OCI-LY7 (cell line): ENCODE measurements at regions not wholly inside any gene's neighbourhood (a gene's known extent, or its start where the extent isn't known, plus 50 kb on each side); places are given as distances from the start of the nearest gene placed in this dataset.

ENCODE experiments used
- BruUV-seq: library from RNA; stranded (reverse); fragments of 400-500 nt; replicated peaks from 2 replicates; lab custom pipeline; 2021; lab: Mats Ljungman, UMichigan
- CTCF ChIA-PET: fragments of 300-600 bp; sonication (Branson Sonifier 250); formaldehyde crosslinking; loops from one replicate; lab custom pipeline; 2022; ENCODE audit warnings: antibody characterized with exemption; ENCODE audit not compliant: unreplicated experiment; lab: Charles Lee
- POLR2A ChIA-PET: fragments of 300-600 bp; sonication (Branson Sonifier 250); formaldehyde crosslinking; loops from one replicate; lab custom pipeline; 2022; ENCODE audit warnings: antibody characterized with exemption; lab: Charles Lee
- DNase-seq: peaks from one replicate; pipeline ENCODE4 v3.0.0-alpha.2; 2015; ENCODE audit warnings: low spot score
- H2AFZ ChIP-seq: fragments of 200-600 bp; sonication (generic), shearing (Covaris generic); 2 replicates; pipeline ENCODE4 v1.6.1; 2014; ENCODE audit warnings: mild to moderate bottlenecking, antibody characterized with exemption, low read length, moderate library complexity
- H3K27ac ChIP-seq: fragments of 200-600 bp; sonication (generic); 2 replicates; pipeline ENCODE4 v1.5.1; 2014; ENCODE audit warnings: mixed run types, low read depth, mild to moderate bottlenecking, moderate library complexity, low read length, inconsistent platforms; ENCODE audit not compliant: poor library complexity, severe bottlenecking
- H3K36me3 ChIP-seq: fragments of 200-600 bp; sonication (generic); 2 replicates; pipeline ENCODE4 v1.6.1; 2014; ENCODE audit warnings: mild to moderate bottlenecking, antibody characterized with exemption, low read length, moderate library complexity, mixed read lengths; ENCODE audit not compliant: insufficient read depth
- H3K4me1 ChIP-seq: fragments of 200-600 bp; sonication (generic); 2 replicates; pipeline ENCODE4 v1.5.1; 2014; ENCODE audit warnings: mild to moderate bottlenecking, low read length; ENCODE audit not compliant: insufficient read depth, poor library complexity, severe bottlenecking
- H3K4me2 ChIP-seq: fragments of 200-600 bp; sonication (generic); 2 replicates; pipeline ENCODE4 v1.6.1; 2014; ENCODE audit warnings: mild to moderate bottlenecking, low read length
- H3K4me3 ChIP-seq: fragments of 200-600 bp; sonication (generic); 2 replicates; pipeline ENCODE4 v1.5.1; 2014; ENCODE audit warnings: mild to moderate bottlenecking, low read depth, low read length; ENCODE audit not compliant: poor library complexity, severe bottlenecking
- H3K79me2 ChIP-seq: fragments of 200-600 bp; sonication (generic); 2 replicates; pipeline ENCODE4 v1.6.1; 2016; ENCODE audit warnings: low read depth, mild to moderate bottlenecking, low read length, moderate library complexity, mixed read lengths; ENCODE audit not compliant: insufficient read depth
- H3K9me2 ChIP-seq: fragments of 200-600 bp; sonication (generic); 2 replicates; pipeline ENCODE4 v1.6.1; 2016; ENCODE audit warnings: mild to moderate bottlenecking, low read length, mixed read lengths; ENCODE audit not compliant: insufficient read depth
- H3K9me3 ChIP-seq: fragments of 200-600 bp; sonication (generic); 2 replicates; pipeline ENCODE4 v1.6.1; 2014; ENCODE audit warnings: mild to moderate bottlenecking, mixed run types, low read length, mixed read lengths
- H4K20me1 ChIP-seq: fragments of 200-600 bp; sonication (generic); 2 replicates; pipeline ENCODE4 v1.6.1; 2014; ENCODE audit warnings: mild to moderate bottlenecking, antibody characterized with exemption, low read length, moderate library complexity, mixed read lengths; ENCODE audit not compliant: insufficient read depth
- EZH2phosphoT487 ChIP-seq: fragments of 200-600 bp; sonication (generic); IDR thresholded peaks from 2 replicates; pipeline ENCODE4 v1.6.1; 2018; ENCODE audit warnings: low read depth, borderline replicate concordance, mild to moderate bottlenecking, mixed run types, antibody characterized with exemption, low read length, moderate library complexity, mixed read lengths
- intact Hi-C: fragments of 100-400 bp; cut with micrococcal nuclease; formaldehyde crosslinking; loops from one replicate; pipeline ENCODE4 v1.10.0; 2022; ENCODE audit not compliant: unreplicated experiment
- TF ChIP-seq, protein P1 (sequence below): fragments of 200-600 bp; sonication (generic); conservative IDR thresholded peaks from 2 replicates; pipeline ENCODE4 v1.5.1; 2014; ENCODE audit warnings: mild to moderate bottlenecking, antibody characterized with exemption, low read length, moderate library complexity, mixed read lengths

DNA sequence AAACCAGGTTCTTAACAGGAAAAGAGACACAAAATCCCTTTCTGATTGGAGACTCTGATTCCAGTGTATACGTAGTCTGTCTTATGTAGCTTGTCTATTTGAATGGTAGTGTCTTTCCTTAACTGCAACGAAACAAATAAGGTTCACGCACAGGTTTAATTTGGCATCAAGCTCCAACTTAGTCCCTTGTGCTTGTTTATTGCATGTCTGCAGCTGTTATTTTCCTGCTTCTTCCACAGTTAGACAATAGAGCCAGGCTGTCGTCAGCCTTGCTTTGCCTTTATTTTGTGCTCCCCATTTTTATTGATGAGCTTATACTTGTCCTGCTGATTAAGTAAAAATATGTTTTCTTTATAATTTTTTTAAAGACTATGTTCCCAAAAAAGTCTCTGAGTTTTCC is 152.7 kb upstream of the CDIN1 start:
- H3K36me3 ChIP-seq = no peaks in the 10 kb centered on the region
- no peaks in the 10 kb centered on the region for H3K9me3 ChIP-seq
- H3K9me2 ChIP-seq = no peaks in the 10 kb centered on the region
- no peak for DNase-seq
- intact Hi-C loops = no loop called here
- no peak overlapping the region for H3K4me3 ChIP-seq
- TF ChIP-seq, protein P1, sequence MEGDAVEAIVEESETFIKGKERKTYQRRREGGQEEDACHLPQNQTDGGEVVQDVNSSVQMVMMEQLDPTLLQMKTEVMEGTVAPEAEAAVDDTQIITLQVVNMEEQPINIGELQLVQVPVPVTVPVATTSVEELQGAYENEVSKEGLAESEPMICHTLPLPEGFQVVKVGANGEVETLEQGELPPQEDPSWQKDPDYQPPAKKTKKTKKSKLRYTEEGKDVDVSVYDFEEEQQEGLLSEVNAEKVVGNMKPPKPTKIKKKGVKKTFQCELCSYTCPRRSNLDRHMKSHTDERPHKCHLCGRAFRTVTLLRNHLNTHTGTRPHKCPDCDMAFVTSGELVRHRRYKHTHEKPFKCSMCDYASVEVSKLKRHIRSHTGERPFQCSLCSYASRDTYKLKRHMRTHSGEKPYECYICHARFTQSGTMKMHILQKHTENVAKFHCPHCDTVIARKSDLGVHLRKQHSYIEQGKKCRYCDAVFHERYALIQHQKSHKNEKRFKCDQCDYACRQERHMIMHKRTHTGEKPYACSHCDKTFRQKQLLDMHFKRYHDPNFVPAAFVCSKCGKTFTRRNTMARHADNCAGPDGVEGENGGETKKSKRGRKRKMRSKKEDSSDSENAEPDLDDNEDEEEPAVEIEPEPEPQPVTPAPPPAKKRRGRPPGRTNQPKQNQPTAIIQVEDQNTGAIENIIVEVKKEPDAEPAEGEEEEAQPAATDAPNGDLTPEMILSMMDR = no peak
- no peak for TF ChIP-seq EZH2phosphoT487
- POLR2A ChIA-PET = no interaction called here
- H3K4me2 ChIP-seq = no peak overlapping the region
- no peaks in the 10 kb centered on the region for H3K79me2 ChIP-seq
- no peak overlapping the region for H3K27ac ChIP-seq
- H2AFZ ChIP-seq = no peak overlapping the region
- BruUV-seq = no TSS peak
- CTCF ChIA-PET = no interaction called here
- H3K4me1 ChIP-seq = no peaks in the 10 kb centered on the region
- H4K20me1 ChIP-seq = no peaks in the 10 kb centered on the region

DNA sequence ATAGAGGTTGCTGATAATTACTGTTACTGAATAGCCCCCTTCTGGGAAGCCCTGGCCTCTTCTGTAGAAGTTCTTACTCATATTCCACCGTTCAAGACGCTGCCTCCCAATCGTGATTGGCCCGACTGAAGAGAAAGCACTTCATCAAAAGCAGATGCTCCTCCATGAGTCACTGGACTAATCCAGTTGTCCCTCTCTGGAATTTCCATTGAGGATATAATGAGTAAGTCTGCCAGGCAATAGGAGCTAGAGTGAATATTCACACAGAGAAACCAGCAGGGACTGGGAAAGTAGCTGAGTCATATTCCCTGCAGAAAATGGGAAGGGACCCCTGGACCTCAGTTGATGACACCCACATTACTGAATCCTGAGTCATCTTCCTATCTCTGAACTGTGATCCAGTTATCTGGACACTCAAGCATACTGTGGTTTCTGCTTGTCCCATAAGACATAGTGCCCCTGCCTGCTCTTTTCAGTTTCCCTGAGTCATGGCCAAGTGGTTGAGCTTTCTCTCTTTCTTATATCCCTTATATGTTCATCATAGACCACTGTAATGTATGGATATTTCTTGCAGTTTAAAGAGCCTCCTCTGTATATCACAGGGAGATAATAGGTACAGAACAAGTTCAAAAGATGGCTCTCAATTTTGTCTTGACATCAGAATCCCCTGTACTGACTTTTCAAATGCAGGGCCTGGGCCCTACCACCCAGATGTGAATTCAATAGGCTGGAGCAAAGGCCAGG is 151.2 kb upstream of the CDIN1 start:
- no peak for DNase-seq
- intact Hi-C loops = no loop called here
- TF ChIP-seq, protein P1 = no peak
- no peak for TF ChIP-seq EZH2phosphoT487
- no peak overlapping the region for H3K27ac ChIP-seq
- no peaks in the 10 kb centered on the region for H4K20me1 ChIP-seq
- CTCF ChIA-PET = interaction anchor here (0.6 kb wide), 1 partner anchor 163 kb away, joined by 4 read pairs; no protein-coding TSS in a partner anchor
- H3K4me3 ChIP-seq = no peak overlapping the region
- H3K79me2 ChIP-seq = no peaks in the 10 kb centered on the region
- H3K4me2 ChIP-seq = no peak overlapping the region
- no TSS peak for BruUV-seq
- no peaks in the 10 kb centered on the region for H3K9me2 ChIP-seq
- no peaks in the 10 kb centered on the region for H3K4me1 ChIP-seq
- no peaks in the 10 kb centered on the region for H3K36me3 ChIP-seq
- POLR2A ChIA-PET = interaction anchor here (0.6 kb wide), 1 partner anchor 792 kb away, joined by 3 read pairs; no protein-coding TSS in a partner anchor
- H2AFZ ChIP-seq = no peak overlapping the region
- no peaks in the 10 kb centered on the region for H3K9me3 ChIP-seq

DNA sequence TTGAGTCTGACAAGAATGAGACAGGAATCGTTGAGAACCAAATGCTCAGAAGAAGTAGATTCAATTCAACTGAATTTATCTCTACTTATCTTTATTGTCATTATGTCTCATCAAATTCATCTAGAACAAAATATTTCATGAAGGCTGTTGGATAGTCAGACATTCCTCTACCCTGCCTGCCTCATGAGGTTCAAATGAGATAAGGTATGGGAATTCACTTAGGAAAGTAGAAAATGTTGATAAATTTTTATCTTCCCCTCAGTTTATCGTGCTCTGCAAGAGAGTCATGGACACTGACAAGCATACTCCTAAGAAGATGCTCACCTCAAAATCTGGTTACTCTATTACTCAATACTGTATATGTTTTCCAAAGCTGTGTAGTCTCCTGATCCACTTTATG is 149.7 kb upstream of the CDIN1 start:
- ChIA-PET POLR2A (no interaction called here), CTCF (no interaction called here)
- Histone ChIP-seq H3K4me1 (no peaks in the 10 kb centered on the region), H2AFZ (no peak overlapping the region), H3K36me3 (no peaks in the 10 kb centered on the region), H3K9me2 (no peaks in the 10 kb centered on the region), H4K20me1 (no peaks in the 10 kb centered on the region), H3K9me3 (no peaks in the 10 kb centered on the region), H3K27ac (no peak overlapping the region), H3K4me2 (no peak overlapping the region), H3K79me2 (no peaks in the 10 kb centered on the region), H3K4me3 (no peak overlapping the region)
- DNase-seq = no peak
- intact Hi-C loops = no loop called here
- TF ChIP-seq, protein P1 = no peak
- no peak for TF ChIP-seq EZH2phosphoT487
- no TSS peak for BruUV-seq
